ENCODE measurements at regions not wholly inside any gene's neighbourhood (a gene's known extent, or its start where the extent isn't known, plus 50 kb on each side); places are given as distances from the start of the nearest gene placed in this dataset.

DNA sequence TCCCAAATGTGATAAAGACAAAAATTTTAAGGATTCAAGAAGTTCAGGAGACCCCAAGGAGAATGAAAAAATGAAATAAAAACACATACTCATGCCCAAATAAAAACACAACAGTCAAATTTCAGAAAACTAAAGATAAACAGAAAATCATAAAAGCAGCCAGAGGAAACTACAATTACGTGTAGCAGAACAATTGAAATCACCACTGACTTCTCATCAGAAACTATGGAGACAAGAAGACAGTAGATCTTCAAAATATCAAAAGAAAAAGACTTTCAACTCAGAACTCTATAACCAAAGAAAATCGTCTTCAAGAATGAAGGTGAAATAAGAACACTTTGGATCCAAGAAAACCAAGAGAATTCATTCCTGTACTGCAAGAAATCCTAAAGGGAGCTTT is 54.9 kb downstream of the DIO3 start:
- H3K4me3 ChIP-seq, result no peak overlapping the region
- peaks cover 0 to 3% (median 0%) of the 10 kb centered on the region in 3 donors for H3K9me3 ChIP-seq
- DNase-seq, result no peak
- peaks cover 0 to 5% of the 10 kb centered on the region in 2 donors for H3K27me3 ChIP-seq
- intact Hi-C loops (cut with DNase I; ENCODE audit: low total_unique reads), result no loop called here
- TF ChIP-seq, protein P1, sequence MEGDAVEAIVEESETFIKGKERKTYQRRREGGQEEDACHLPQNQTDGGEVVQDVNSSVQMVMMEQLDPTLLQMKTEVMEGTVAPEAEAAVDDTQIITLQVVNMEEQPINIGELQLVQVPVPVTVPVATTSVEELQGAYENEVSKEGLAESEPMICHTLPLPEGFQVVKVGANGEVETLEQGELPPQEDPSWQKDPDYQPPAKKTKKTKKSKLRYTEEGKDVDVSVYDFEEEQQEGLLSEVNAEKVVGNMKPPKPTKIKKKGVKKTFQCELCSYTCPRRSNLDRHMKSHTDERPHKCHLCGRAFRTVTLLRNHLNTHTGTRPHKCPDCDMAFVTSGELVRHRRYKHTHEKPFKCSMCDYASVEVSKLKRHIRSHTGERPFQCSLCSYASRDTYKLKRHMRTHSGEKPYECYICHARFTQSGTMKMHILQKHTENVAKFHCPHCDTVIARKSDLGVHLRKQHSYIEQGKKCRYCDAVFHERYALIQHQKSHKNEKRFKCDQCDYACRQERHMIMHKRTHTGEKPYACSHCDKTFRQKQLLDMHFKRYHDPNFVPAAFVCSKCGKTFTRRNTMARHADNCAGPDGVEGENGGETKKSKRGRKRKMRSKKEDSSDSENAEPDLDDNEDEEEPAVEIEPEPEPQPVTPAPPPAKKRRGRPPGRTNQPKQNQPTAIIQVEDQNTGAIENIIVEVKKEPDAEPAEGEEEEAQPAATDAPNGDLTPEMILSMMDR (IDR thresholded peaks at IDR 0.05), result no peak
- H3K36me3 ChIP-seq, result no peaks in the 10 kb centered on the region
- no peaks in the 10 kb centered on the region for H3K4me1 ChIP-seq
- no peak overlapping the region for H3K27ac ChIP-seq

DNA sequence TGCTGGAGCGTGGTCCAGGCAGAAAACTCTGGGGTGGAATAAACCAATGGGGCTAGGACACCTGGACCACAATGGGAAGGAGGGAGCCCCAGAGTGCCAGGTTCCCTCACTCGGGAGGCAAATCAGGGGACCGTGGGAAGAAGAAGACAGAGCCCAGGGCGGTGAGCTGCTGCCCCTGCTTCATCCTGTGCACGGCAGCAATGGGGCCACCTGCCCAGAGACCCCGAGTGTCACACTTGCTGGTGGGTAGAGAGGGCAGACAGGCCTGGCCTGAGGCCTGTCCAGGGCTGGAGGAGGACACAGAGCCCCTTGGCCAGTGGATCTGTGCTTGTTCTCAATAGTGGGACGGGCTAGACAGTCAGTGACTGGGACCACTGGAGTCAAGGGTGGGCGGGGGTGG is 58.2 kb downstream of the DIO3 start:
- no peak for DNase-seq
- Histone ChIP-seq H3K27ac (no peak overlapping the region), H3K9me3 (peaks cover 0 to 3% (median 0%) of the 10 kb centered on the region in 3 donors), H3K27me3 (peaks cover 0 to 3% of the 10 kb centered on the region in 2 donors), H3K36me3 (no peaks in the 10 kb centered on the region), H3K4me3 (no peak overlapping the region), H3K4me1 (no peaks in the 10 kb centered on the region)
- TF ChIP-seq, protein P1 (IDR thresholded peaks at IDR 0.05), result no peak
- intact Hi-C loops (cut with DNase I; ENCODE audit: low total_unique reads), result no loop called here

DNA sequence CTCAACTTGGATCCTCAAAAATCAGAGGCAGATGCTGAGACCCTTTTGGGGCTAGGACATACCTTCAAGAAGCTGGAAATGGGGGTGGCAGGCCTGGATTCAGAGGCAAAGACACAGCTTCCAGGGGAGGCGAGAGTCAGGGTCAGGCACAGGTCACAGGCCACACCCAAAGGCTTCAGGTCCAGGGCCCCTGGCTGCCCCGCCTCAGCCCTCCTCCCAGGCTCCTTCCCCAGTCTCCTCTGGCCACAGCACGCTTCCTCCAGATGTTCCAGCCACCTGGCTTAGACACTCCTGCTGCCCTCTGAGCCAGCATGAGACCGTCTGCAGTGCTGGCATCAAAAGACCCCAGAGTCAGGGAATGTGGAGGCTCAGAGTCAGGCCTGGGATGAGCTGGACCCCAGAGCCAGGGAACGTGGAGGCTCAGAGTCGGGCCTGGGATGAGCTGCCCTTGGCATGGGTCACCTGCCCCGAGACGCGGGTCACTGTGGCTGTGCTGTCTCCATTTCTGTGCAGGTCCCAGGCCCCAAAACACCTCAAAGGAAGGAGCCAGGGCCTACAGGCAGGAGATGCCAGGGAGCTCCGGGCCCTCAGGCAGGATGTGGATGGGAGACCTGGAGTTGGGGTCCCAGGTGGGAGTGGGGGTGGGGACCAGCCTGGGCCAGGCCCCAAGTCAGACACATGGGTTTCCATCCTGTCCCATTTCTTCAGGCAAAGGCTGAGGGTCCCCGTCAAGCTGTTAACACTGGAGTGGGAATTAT is 58.9 kb downstream of the DIO3 start:
- DNase-seq, result no peak
- Histone ChIP-seq H3K4me1 (no peaks in the 10 kb centered on the region), H3K4me3 (no peak overlapping the region), H3K27me3 (no peaks in the 10 kb centered on the region), H3K27ac (no peak overlapping the region), H3K9me3 (peaks cover 0 to 3% (median 0%) of the 10 kb centered on the region in 3 donors), H3K36me3 (no peaks in the 10 kb centered on the region)
- TF ChIP-seq, protein P1 (IDR thresholded peaks at IDR 0.05), result no peak
- intact Hi-C loops (cut with DNase I; ENCODE audit: low total_unique reads), result no loop called here

DNA sequence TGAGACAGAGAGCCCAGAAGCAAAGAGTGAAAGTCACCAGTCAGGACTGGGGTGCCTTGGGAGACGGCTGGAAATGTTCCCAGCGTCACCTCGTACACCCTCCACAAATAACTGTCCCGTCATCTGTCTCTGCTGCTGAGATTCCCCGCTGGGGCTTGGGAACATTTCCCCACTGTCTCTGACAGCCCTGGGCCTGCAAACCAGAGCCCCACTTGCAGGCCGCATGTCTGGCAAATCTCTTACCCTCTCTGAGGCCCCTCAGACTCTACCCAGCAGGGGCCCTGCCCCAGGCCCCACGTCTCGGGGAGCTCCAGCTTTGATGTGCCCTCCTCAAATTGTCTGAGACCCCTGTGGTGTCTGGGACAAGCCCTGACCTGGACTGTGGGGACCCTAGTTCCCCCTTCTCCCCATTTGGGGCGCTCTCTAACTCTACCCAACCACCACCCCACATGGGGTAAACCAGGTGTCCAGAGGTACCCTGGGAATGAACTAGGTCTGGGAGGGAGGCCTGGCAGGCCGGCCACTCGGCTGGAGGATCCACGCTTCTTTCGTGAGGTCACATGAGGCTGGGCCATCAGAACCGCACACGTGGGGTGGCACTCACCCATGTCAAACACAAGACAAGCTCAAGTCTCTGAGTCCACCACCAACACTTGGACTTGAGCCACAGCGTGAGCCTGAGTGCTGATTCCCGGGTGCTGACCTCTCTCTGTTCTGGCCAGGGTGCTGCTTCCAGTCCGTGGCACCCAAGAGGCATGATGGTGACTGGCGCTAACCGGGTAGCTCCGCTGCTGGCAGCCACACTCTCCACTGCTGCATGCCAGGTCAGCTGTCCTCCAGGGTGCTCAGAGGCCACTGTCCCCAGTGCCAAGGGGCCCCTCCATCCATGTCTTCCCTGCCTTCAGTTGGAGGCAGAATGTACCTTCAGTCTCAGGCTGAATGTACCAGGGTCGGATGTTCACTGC is 59.8 kb downstream of the DIO3 start:
- intact Hi-C loops (cut with DNase I; ENCODE audit: low total_unique reads), result no loop called here

More for the DNA sequence above, 59.8 kb downstream of the DIO3 start:
- H3K36me3 ChIP-seq, result no peaks in the 10 kb centered on the region
- H3K4me1 ChIP-seq, result no peaks in the 10 kb centered on the region
- no peak for DNase-seq
- no peak overlapping the region for H3K27ac ChIP-seq
- TF ChIP-seq, protein P1 (IDR thresholded peaks at IDR 0.05), result no peak
- no peaks in the 10 kb centered on the region for H3K9me3 ChIP-seq
- no peaks in the 10 kb centered on the region for H3K27me3 ChIP-seq
- H3K4me3 ChIP-seq, result no peak overlapping the region

Measured in tibial artery (tissue), 4 donors.